Osteoblast (primary cell): ENCODE measurements at regions not wholly inside any gene's neighbourhood (a gene's known extent, or its start where the extent isn't known, plus 50 kb on each side); places are given as distances from the start of the nearest gene placed in this dataset.
"Not testable (repeated sequence)": the region's sequence is repeated elsewhere in the genome, so short reads cannot be mapped to it uniquely, and the experiment has no call there.

Experiments used
- DNase-seq: peaks from one replicate; pipeline ENCODE4 v3.0.0; 2011; ENCODE audit warnings: low spot score, mixed read lengths; ENCODE audit not compliant: insufficient read length; ENCODE audit errors: missing footprints
- H2AFZ ChIP-seq: 2 replicates; pipeline ENCODE4 v1.6.0; 2011; ENCODE audit warnings: mild to moderate bottlenecking, low read length
- H3K27ac ChIP-seq: 2 replicates; pipeline ENCODE4 v1.5.1; 2011; ENCODE audit warnings: mild to moderate bottlenecking, low read depth, low read length, moderate library complexity
- H3K27me3 ChIP-seq: 2 replicates; pipeline ENCODE4 v1.6.0; 2012; ENCODE audit warnings: mild to moderate bottlenecking, control low read depth, inconsistent platforms, low read length, moderate library complexity; ENCODE audit not compliant: insufficient read depth
- H3K36me3 ChIP-seq: 2 replicates; pipeline ENCODE4 v1.5.1; 2011; ENCODE audit warnings: mild to moderate bottlenecking, low read length, control low read depth, moderate library complexity; ENCODE audit not compliant: insufficient read depth
- H3K4me1 ChIP-seq: 2 replicates; pipeline ENCODE4 v1.5.1; 2011; ENCODE audit warnings: mild to moderate bottlenecking, low read length, control low read depth, moderate library complexity; ENCODE audit not compliant: insufficient read depth
- H3K4me2 ChIP-seq: 2 replicates; pipeline ENCODE4 v1.6.0; 2011; ENCODE audit warnings: mild to moderate bottlenecking, low read length; ENCODE audit not compliant: insufficient read depth
- H3K4me3 ChIP-seq: fragments of 200-600 bp; sonication (generic); 3 replicates; pipeline ENCODE4 v1.5.1; 2012; ENCODE audit warnings: mild to moderate bottlenecking, low read length, inconsistent platforms; ENCODE audit not compliant: insufficient read depth
- H3K79me2 ChIP-seq: 2 replicates; pipeline ENCODE4 v1.6.0; 2012; ENCODE audit warnings: mild to moderate bottlenecking, low read length, control low read depth, inconsistent platforms; ENCODE audit not compliant: insufficient read depth
- H3K9me3 ChIP-seq: 2 replicates; pipeline ENCODE4 v1.5.1; 2011; ENCODE audit warnings: low read depth, low read length, control low read depth
- H4K20me1 ChIP-seq: 2 replicates; pipeline ENCODE4 v1.6.0; 2012; ENCODE audit warnings: mild to moderate bottlenecking, low read length, control low read depth; ENCODE audit not compliant: insufficient read depth
- TF ChIP-seq, protein P1 (sequence below): IDR thresholded peaks from 2 replicates; pipeline ENCODE4 v1.5.1; 2011; ENCODE audit warnings: mild to moderate bottlenecking, low read depth, low read length, moderate library complexity; ENCODE audit errors: extremely low read depth

DNA sequence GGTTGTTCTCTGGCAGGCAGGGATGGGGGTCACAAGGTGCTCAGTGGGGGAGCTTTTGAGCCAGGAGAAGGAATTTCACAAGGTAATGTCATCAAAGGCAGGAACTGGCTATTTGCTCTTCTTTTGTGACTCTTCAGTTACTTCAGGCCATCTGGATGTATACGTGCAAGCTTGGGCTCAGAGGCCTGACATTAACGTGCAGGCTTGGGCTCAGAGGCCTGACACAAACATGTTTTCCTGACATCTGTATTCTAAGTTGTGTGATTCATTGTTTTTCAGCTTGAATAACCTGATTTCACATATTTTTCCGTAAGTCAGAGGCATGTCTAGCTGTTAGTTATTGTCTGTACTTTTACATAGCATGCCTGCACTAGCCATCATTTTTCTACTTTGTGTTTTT lies 118.2 kb upstream of the FOLH1 start:
- not testable (repeated sequence) for H3K27me3 ChIP-seq, H3K79me2 ChIP-seq, H3K9me3 ChIP-seq, H3K4me3 ChIP-seq, H3K27ac ChIP-seq, H3K36me3 ChIP-seq, H2AFZ ChIP-seq, H3K4me2 ChIP-seq, H3K4me1 ChIP-seq, H4K20me1 ChIP-seq, DNase-seq

DNA sequence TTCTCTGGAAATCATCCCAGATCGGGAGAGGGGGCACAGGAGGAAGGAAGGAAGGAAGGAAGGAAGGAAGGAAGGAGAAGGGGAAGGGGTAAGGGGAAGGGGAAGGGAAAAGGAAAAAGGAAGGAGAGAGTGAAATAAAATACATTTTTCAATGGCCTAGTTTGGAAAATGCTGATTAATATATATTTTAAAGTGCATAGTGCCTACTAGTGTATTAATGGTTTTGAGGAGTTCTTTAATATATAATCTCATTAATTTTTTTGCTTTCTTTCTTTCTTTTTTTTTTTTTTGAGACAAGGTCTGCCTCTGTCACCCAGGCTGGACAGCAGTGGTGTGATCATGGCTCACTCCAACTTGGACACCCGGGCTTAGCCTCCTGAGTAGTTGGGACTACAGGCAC lies 107.8 kb upstream of the FOLH1 start:
- H3K79me2 ChIP-seq: no peaks in the 10 kb centered on the region
- no peak overlapping the region for H3K4me3 ChIP-seq
- H2AFZ ChIP-seq: no peak overlapping the region
- no peak for DNase-seq
- no peaks in the 10 kb centered on the region for H3K27me3 ChIP-seq
- H3K4me1 ChIP-seq: no peaks in the 10 kb centered on the region
- H3K27ac ChIP-seq: no peak overlapping the region
- no peaks in the 10 kb centered on the region for H3K36me3 ChIP-seq
- no peaks in the 10 kb centered on the region for H4K20me1 ChIP-seq
- TF ChIP-seq, protein P1, sequence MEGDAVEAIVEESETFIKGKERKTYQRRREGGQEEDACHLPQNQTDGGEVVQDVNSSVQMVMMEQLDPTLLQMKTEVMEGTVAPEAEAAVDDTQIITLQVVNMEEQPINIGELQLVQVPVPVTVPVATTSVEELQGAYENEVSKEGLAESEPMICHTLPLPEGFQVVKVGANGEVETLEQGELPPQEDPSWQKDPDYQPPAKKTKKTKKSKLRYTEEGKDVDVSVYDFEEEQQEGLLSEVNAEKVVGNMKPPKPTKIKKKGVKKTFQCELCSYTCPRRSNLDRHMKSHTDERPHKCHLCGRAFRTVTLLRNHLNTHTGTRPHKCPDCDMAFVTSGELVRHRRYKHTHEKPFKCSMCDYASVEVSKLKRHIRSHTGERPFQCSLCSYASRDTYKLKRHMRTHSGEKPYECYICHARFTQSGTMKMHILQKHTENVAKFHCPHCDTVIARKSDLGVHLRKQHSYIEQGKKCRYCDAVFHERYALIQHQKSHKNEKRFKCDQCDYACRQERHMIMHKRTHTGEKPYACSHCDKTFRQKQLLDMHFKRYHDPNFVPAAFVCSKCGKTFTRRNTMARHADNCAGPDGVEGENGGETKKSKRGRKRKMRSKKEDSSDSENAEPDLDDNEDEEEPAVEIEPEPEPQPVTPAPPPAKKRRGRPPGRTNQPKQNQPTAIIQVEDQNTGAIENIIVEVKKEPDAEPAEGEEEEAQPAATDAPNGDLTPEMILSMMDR: no peak
- no peaks in the 10 kb centered on the region for H3K9me3 ChIP-seq
- no peak overlapping the region for H3K4me2 ChIP-seq

DNA sequence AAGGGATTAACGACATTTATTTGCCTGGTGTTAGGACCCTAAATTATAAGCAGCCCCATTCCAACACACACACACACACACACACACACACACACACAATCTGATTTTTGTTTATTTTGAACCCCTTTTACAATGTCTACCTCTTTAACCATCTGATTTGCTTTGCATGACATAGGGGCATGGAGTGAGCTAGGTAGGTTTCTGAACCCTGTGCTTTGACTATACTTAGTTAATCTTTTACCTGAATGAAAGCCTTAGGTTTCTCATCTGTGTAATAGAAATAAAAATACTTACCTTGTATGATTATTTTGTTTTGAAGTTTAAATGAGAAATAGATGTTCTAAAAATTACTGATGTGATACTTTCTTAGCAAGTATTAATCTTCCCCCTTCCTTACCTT lies 94.7 kb upstream of the FOLH1 start:
- no peaks in the 10 kb centered on the region for H3K9me3 ChIP-seq
- H4K20me1 ChIP-seq: no peaks in the 10 kb centered on the region
- H3K27me3 ChIP-seq: no peaks in the 10 kb centered on the region
- no peak for DNase-seq
- no peak overlapping the region for H3K27ac ChIP-seq
- no peak overlapping the region for H3K4me3 ChIP-seq
- H3K4me1 ChIP-seq: no peaks in the 10 kb centered on the region
- H3K4me2 ChIP-seq: no peak overlapping the region
- H3K79me2 ChIP-seq: no peaks in the 10 kb centered on the region
- H3K36me3 ChIP-seq: no peaks in the 10 kb centered on the region
- TF ChIP-seq, protein P1: no peak
- H2AFZ ChIP-seq: no peak overlapping the region

DNA sequence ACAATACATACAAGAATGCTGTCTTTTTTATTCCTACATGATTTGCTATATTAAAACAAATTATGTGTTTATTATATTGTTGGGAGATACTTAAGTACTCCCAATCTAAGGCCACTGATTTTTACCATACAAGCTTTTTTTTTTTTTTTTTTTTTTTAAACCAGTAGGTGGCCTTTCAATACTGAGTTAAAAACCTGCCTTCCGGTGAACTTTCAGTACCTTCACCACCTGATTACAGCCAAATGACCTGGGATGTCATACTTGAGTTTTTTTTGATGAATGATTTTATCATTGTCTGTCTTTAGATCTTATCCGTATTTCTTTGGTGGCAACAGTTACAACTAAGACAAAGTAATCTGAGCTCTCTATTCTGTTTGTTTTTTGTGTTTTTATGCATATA lies 94.0 kb upstream of the FOLH1 start:
- H3K27me3 ChIP-seq: no peaks in the 10 kb centered on the region
- TF ChIP-seq, protein P1: no peak
- H2AFZ ChIP-seq: no peak overlapping the region
- no peaks in the 10 kb centered on the region for H3K9me3 ChIP-seq
- DNase-seq: no peak
- H4K20me1 ChIP-seq: no peaks in the 10 kb centered on the region
- H3K79me2 ChIP-seq: no peaks in the 10 kb centered on the region
- H3K4me1 ChIP-seq: no peaks in the 10 kb centered on the region
- H3K36me3 ChIP-seq: no peaks in the 10 kb centered on the region
- H3K27ac ChIP-seq: no peak overlapping the region
- H3K4me3 ChIP-seq: no peak overlapping the region
- H3K4me2 ChIP-seq: no peak overlapping the region

DNA sequence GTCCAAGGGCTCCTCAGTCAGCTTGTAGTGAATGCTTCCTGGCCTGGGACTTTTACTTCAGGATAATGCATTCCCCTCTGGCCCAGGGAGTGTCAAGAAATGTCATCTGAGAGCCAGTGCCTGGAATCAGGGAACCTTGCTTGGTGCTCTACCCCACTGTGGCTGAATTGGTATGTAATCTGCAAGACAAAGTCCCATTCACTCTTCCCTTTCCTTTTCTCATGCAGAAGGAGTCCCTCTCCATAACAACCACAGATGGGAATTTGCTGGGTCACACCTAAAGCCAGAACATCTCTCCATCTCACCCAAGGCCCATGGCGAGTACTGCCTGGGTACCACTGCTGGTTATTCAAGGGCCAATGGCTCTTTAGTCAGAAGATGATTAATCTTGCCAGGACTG lies 89.6 kb upstream of the FOLH1 start:
- not testable (repeated sequence) for H2AFZ ChIP-seq, H3K4me3 ChIP-seq, H3K4me1 ChIP-seq, H3K4me2 ChIP-seq, H4K20me1 ChIP-seq, H3K27ac ChIP-seq, DNase-seq, H3K9me3 ChIP-seq, H3K79me2 ChIP-seq, H3K36me3 ChIP-seq, H3K27me3 ChIP-seq

DNA sequence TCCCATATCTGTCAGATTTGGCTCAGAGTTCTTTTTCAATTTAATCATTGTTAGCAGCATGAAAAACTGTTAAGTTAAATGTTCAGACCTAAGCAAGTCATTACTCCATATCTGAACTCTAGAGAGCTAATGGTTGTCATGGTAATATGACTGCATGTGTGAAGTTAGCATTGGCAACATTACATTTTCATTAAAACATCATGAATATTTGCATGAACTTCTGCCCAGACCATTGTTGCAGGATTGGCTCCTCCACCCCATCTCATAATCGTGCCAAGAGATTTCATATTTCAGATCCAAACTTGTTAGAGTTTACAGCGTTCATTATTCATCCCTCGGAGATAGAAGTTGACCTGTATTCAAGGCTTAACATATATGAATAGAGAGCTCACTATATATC lies 75.5 kb upstream of the FOLH1 start:
- not testable (repeated sequence) for H2AFZ ChIP-seq, H3K4me1 ChIP-seq, H3K36me3 ChIP-seq, H3K4me3 ChIP-seq, H3K27ac ChIP-seq, DNase-seq, H3K79me2 ChIP-seq, H3K9me3 ChIP-seq, H4K20me1 ChIP-seq, H3K27me3 ChIP-seq, H3K4me2 ChIP-seq

DNA sequence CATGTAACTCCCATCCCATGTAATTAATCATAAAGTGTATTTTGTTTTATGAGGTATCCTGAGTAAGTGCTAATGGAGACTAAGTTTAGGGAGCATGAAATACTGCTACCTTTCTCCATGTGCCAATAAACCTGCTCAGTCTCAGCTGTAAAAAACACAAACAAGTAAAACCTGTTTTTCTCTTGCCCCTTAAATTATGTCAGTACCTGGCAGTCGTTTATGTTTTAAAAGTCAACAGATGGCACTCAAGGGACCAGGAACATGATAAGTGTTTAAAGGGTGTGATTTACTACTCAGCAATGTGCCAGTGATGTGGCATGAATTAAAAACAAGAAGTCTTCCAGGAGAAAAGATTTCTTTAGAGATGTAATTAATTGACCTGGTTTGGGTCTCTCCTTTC lies 74.9 kb upstream of the FOLH1 start:
- not testable (repeated sequence) for H3K9me3 ChIP-seq, H3K27ac ChIP-seq, H4K20me1 ChIP-seq, H3K4me1 ChIP-seq, H3K4me2 ChIP-seq, H3K27me3 ChIP-seq, H3K79me2 ChIP-seq, H3K36me3 ChIP-seq, H2AFZ ChIP-seq, H3K4me3 ChIP-seq, DNase-seq
